T47D (cell line): ENCODE measurements at regions not wholly inside any gene's neighbourhood (a gene's known extent, or its start where the extent isn't known, plus 50 kb on each side); places are given as distances from the start of the nearest gene placed in this dataset.

ENCODE experiments used
- DNase-seq, 2 experiments: peaks; one replicate each; pipeline versions ENCODE4 v3.0.0 to v3.0.0-alpha.2; 2011 to 2012; ENCODE audit warnings: low read depth in 1 of 2, low spot score in 1 of 2
- JUND ChIP-seq: IDR thresholded peaks from 2 replicates; pipeline ENCODE4 v1.6.1; 2012; ENCODE audit warnings: low read depth
- in situ Hi-C: cut with HindIII; loops from 2 replicates; pipeline ENCODE4 v1.10.0; 2016; ENCODE audit warnings: low sequenced_read_pairs, low pct_unique_long_range_greater_than_20kb

GRCh38 chr2:147378403-147378802 lies 466.4 kb upstream of the ACVR2A start:
- in situ Hi-C loops = no loop called here
- DNase-seq = no peak
- TF ChIP-seq JUND = no peak

- DNase-seq = no peak
- TF ChIP-seq JUND = no peak
- in situ Hi-C loops = no loop called here
Measured at GRCh38 chr2:147375073-147375472, 469.8 kb upstream of the ACVR2A start.

- no peak for TF ChIP-seq JUND
- no peak for DNase-seq
- in situ Hi-C loops = no loop called here
Measured at GRCh38 chr2:147374423-147374811, 470.4 kb upstream of the ACVR2A start.

GRCh38 chr2:147373800-147374422 lies 470.9 kb upstream of the ACVR2A start:
- in situ Hi-C loops = no loop called here

GRCh38 chr2:147368306-147368705 lies 476.5 kb upstream of the ACVR2A start:
- in situ Hi-C loops = no loop called here
- no peak for TF ChIP-seq JUND
- DNase-seq = no peak

More at GRCh38 chr2:147373800-147374422, 470.9 kb upstream of the ACVR2A start:
- no peak for DNase-seq
- no peak for TF ChIP-seq JUND

GRCh38 chr2:147366279-147366678 lies 478.6 kb upstream of the ACVR2A start:
- no peak for TF ChIP-seq JUND
- DNase-seq = no peak
- in situ Hi-C loops = no loop called here

GRCh38 chr2:147365622-147366021 lies 479.2 kb upstream of the ACVR2A start:
- in situ Hi-C loops = no loop called here
- no peak for TF ChIP-seq JUND
- no peak for DNase-seq

GRCh38 chr2:147364597-147364996 lies 480.2 kb upstream of the ACVR2A start:
- DNase-seq = peak in 1 of 2 experiments; percentile 8
- no peak for TF ChIP-seq JUND
- in situ Hi-C loops = no loop called here

GRCh38 chr2:147363181-147363580 lies 481.6 kb upstream of the ACVR2A start:
- in situ Hi-C loops = no loop called here
- DNase-seq = no peak
- no peak for TF ChIP-seq JUND

- no peak for DNase-seq
- in situ Hi-C loops = no loop called here
- no peak for TF ChIP-seq JUND
Measured at GRCh38 chr2:147358375-147358774, 486.5 kb upstream of the ACVR2A start.

GRCh38 chr2:147356157-147356556 lies 488.7 kb upstream of the ACVR2A start:
- DNase-seq = no peak
- TF ChIP-seq JUND = no peak
- in situ Hi-C loops = no loop called here

GRCh38 chr2:147355706-147356105 lies 489.1 kb upstream of the ACVR2A start:
- in situ Hi-C loops = no loop called here
- TF ChIP-seq JUND = no peak

GRCh38 chr2:147353072-147353381 lies 491.8 kb upstream of the ACVR2A start:
- no peak for DNase-seq
- TF ChIP-seq JUND = no peak
- in situ Hi-C loops = no loop called here

More at GRCh38 chr2:147355706-147356105, 489.1 kb upstream of the ACVR2A start:
- peak in 1 of 2 experiments; percentile 67 for DNase-seq

- in situ Hi-C loops = no loop called here
- no peak for DNase-seq
- no peak for TF ChIP-seq JUND
Measured at GRCh38 chr2:147352264-147353071, 492.4 kb upstream of the ACVR2A start.
